ENCODE measurements at regions not wholly inside any gene's neighbourhood (a gene's known extent, or its start where the extent isn't known, plus 50 kb on each side); places are given as distances from the start of the nearest gene placed in this dataset.
"Not testable (repeated sequence)": the region's sequence is repeated elsewhere in the genome, so short reads cannot be mapped to it uniquely, and the experiment has no call there.

DNA sequence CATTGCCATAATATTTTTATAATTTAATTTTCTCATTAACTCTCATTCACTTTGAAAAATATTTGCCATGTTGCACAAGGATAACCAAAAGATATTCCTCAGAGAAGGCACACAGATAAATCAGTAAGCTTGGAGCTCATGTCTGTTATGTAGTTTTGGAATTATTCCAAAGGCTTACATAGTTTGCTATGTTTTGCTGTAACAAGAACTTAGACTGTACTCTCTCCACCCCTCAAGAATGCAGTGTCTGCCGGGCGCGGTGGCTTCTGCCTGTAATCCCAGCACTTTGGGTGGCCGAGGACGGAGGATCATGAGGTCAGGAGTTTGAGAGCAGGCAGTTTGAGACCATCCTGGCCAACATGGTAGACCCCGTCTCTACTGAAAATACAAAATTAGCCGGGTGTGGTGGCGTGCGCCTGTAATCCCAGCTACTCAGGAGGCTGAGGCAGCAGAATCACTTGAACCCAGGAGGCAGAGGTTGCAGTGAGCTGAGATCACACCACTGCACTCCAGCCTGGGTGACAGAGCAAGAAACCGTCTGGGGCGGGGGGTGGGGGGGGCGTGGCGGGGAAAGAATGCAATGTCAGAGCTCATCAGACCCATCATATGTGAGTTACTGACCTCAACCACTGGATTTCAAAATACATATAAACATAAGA is 351.0 kb downstream of the SPATA31A6 start:
- H3K4me3 ChIP-seq (ENCODE audit: low read depth, low read length); DNase-seq (ENCODE audit: low read depth): not testable (repeated sequence)

DNA sequence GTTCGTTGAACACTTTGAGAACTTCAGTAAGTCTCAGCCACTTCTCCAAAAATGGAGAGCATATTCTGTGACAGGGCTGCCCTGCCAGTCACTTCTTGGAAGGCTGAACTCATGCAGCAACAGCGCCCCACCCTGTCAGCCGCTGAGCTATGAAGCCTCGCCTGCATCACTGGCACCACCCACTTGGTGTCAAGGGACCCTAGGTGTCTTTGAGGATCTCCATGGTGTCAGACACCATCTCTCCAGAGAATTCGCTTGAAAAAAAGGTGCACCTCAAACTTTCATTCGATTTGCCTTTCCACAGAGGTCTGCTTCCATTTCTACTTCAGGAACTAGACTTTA is 351.5 kb downstream of the SPATA31A6 start:
- DNase-seq (ENCODE audit: low read depth); H3K4me3 ChIP-seq (ENCODE audit: low read depth, low read length): not testable (repeated sequence)

DNA sequence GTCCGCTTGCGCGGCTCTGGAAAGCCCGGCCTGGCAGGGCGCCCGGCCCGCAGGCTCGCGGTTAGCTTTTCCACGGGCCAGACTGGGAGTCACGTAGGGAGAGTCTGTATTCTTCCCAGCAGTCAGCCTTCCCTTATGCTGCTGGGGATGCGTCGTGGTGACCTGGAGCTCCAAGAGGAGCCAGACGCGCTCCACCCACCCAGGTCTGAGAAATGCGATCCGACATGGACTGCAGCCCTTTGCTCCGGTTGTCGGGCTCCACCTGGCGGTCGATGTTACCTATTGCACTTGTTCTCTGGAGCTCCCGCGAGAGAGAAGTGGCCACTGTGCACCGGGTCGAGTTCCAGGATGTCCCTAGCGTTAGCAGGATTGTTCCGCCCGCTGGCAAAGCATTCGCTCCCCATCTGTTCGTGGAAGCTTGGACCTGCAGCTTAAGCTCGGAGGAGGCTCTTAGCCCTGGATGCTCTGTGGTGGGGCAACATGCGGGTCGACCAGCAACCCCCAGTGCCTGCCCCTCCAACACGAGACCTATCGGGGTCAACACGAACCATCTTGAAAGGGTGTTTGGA is 367.4 kb downstream of the SPATA31A6 start:
- DNase-seq (ENCODE audit: low read depth), result not testable (repeated sequence)

DNA sequence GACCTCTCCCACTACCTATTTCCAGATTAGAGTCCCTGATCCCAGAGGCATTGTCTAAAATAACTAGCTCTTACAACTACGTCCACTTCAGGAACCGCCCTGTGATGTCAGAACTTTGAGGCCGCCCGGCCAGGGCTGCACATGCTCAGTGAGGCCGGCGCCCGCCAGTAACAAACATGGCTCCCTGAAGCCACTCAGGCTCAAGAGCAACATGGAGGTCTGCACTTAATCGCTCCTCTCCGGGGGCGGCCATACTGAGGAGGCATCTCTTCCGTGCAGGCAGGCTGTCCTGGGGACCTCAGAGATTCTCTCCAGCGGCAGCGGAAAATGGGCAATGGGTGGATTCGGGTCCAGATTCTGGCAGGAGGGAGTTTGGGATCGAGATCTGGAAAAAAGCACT is 385.1 kb downstream of the SPATA31A6 start:
- not testable (repeated sequence) for H3K4me3 ChIP-seq (ENCODE audit: low read depth, low read length); DNase-seq (ENCODE audit: low read depth)

More for the DNA sequence above, 367.4 kb downstream of the SPATA31A6 start:
- H3K4me3 ChIP-seq (ENCODE audit: low read depth, low read length), result not testable (repeated sequence)

DNA sequence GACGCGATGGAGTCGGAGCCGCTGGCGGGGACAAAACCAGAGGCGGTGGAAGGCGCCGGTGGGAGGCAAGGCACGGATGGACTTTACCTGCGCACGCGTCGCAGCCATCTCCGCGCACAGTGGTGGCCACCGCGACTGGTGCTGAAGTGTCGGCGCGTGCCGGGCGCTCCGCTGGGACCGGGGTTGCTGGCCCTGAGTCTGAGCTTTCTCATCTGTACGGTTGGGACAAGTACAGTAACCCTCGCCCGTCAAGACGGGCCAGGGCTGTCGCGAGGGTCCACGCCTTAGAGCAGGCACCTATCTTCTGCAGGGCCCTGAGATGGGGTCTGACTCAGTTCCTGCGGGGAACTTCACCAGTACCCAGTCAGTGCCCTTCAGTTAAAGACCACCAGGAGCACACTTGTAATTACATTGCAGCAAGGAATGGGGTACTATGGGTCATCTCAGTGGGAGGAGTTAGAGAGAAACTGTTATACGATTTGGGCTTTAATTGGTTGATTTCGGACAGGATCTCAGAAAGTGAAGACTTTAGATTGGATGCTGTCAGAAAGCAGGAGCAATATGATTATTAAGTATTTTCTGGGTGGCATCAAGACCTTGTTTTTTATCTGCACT is 385.6 kb downstream of the SPATA31A6 start:
- not testable (repeated sequence) for DNase-seq (ENCODE audit: low read depth); H3K4me3 ChIP-seq (ENCODE audit: low read depth, low read length)

DNA sequence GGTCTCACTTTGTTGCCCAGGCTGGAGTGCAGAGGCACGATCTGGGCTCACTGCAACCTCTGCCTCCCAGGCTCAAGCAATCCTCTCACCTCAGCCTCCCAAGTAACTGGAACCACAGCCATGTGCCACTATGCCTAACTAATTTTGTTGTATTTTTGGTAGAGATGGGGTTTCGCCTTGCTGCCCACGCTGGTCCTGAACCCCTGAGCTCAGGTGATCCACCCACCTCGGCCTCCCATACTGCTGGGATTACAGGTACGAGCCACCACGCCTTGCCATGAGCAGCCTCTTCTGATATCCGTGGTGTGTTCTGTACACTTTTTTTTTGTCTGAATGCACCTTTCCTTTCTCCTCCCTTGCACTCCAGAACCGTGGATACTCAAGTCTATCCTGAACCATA is 394.4 kb downstream of the SPATA31A6 start:
- not testable (repeated sequence) for H3K4me3 ChIP-seq (ENCODE audit: low read depth, low read length); DNase-seq (ENCODE audit: low read depth)
